ENCODE measurements at regions not wholly inside any gene's neighbourhood (a gene's known extent, or its start where the extent isn't known, plus 50 kb on each side); places are given as distances from the start of the nearest gene placed in this dataset.

- no peak overlapping the region for H3K4me3 ChIP-seq (ENCODE audit: low read length)
- H3K27me3 ChIP-seq (ENCODE audit: low read depth, low read length), result no peaks in the 10 kb centered on the region
- no peaks in the 10 kb centered on the region for H3K4me1 ChIP-seq (ENCODE audit: low read length)
- no peak overlapping the region for H2AFZ ChIP-seq (ENCODE audit: low read depth, low read length)
- H3K36me3 ChIP-seq (replicated peaks; ENCODE audit: low read depth, low read length), result no peaks in the 10 kb centered on the region
- H3K27ac ChIP-seq (ENCODE audit: low read length), result no peak overlapping the region
- no peak overlapping the region for H3K4me2 ChIP-seq (ENCODE audit: low read length)
- no peaks in the 10 kb centered on the region for H3K9me3 ChIP-seq (ENCODE audit: insufficient read depth, low read length)
- H4K20me1 ChIP-seq (ENCODE audit: insufficient read depth, low read length), result no peaks in the 10 kb centered on the region
- H3K79me2 ChIP-seq (ENCODE audit: low read length), result no peaks in the 10 kb centered on the region
- H3K9ac ChIP-seq (ENCODE audit: low read length), result no peak overlapping the region
- TF ChIP-seq CTCF (IDR thresholded peaks at IDR 0.05; ENCODE audit: low read depth, low read length) (no peak), EZH2phosphoT487 (IDR thresholded peaks at IDR 0.05; ENCODE audit: low read depth) (no peak)
Observed at GRCh38 chr11:97862021-97862420, 1158.7 kb upstream of the CNTN5 start.

GRCh38 chr11:97865424-97866012, 1155.2 kb upstream of the CNTN5 start:
- Histone ChIP-seq H3K27me3 (ENCODE audit: low read depth, low read length) (no peaks in the 10 kb centered on the region), H3K4me3 (ENCODE audit: low read length) (no peak overlapping the region), H3K27ac (ENCODE audit: low read length) (no peak overlapping the region), H3K4me1 (ENCODE audit: low read length) (no peaks in the 10 kb centered on the region), H3K36me3 (replicated peaks; ENCODE audit: low read depth, low read length) (no peaks in the 10 kb centered on the region), H3K9ac (ENCODE audit: low read length) (no peak overlapping the region), H3K4me2 (ENCODE audit: low read length) (no peak overlapping the region), H4K20me1 (ENCODE audit: insufficient read depth, low read length) (no peaks in the 10 kb centered on the region), H3K9me3 (ENCODE audit: insufficient read depth, low read length) (no peaks in the 10 kb centered on the region), H3K79me2 (ENCODE audit: low read length) (no peaks in the 10 kb centered on the region), H2AFZ (ENCODE audit: low read depth, low read length) (no peak overlapping the region)
- TF ChIP-seq CTCF (IDR thresholded peaks at IDR 0.05; ENCODE audit: low read depth, low read length) (no peak), EZH2phosphoT487 (IDR thresholded peaks at IDR 0.05; ENCODE audit: low read depth) (no peak)

GRCh38 chr11:97871816-97872215, 1148.9 kb upstream of the CNTN5 start:
- no peak for TF ChIP-seq EZH2phosphoT487 (IDR thresholded peaks at IDR 0.05; ENCODE audit: low read depth)
- no peak for TF ChIP-seq CTCF (IDR thresholded peaks at IDR 0.05; ENCODE audit: low read depth, low read length)
- H3K36me3 ChIP-seq (replicated peaks; ENCODE audit: low read depth, low read length), result no peaks in the 10 kb centered on the region
- H3K9ac ChIP-seq (ENCODE audit: low read length), result no peak overlapping the region
- no peaks in the 10 kb centered on the region for H3K79me2 ChIP-seq (ENCODE audit: low read length)
- no peaks in the 10 kb centered on the region for H3K27me3 ChIP-seq (ENCODE audit: low read depth, low read length)
- no peaks in the 10 kb centered on the region for H4K20me1 ChIP-seq (ENCODE audit: insufficient read depth, low read length)
- no peak overlapping the region for H3K4me3 ChIP-seq (ENCODE audit: low read length)
- H3K4me2 ChIP-seq (ENCODE audit: low read length), result no peak overlapping the region
- H2AFZ ChIP-seq (ENCODE audit: low read depth, low read length), result no peak overlapping the region
- H3K4me1 ChIP-seq (ENCODE audit: low read length), result no peaks in the 10 kb centered on the region
- no peaks in the 10 kb centered on the region for H3K9me3 ChIP-seq (ENCODE audit: insufficient read depth, low read length)
- no peak overlapping the region for H3K27ac ChIP-seq (ENCODE audit: low read length)

- H4K20me1 ChIP-seq (ENCODE audit: insufficient read depth, low read length), result no peaks in the 10 kb centered on the region
- H3K27ac ChIP-seq (ENCODE audit: low read length), result no peak overlapping the region
- no peak overlapping the region for H3K4me2 ChIP-seq (ENCODE audit: low read length)
- no peak overlapping the region for H2AFZ ChIP-seq (ENCODE audit: low read depth, low read length)
- no peak overlapping the region for H3K4me3 ChIP-seq (ENCODE audit: low read length)
- no peaks in the 10 kb centered on the region for H3K36me3 ChIP-seq (replicated peaks; ENCODE audit: low read depth, low read length)
- TF ChIP-seq EZH2phosphoT487 (IDR thresholded peaks at IDR 0.05; ENCODE audit: low read depth) (no peak), CTCF (IDR thresholded peaks at IDR 0.05; ENCODE audit: low read depth, low read length) (no peak)
- H3K79me2 ChIP-seq (ENCODE audit: low read length), result no peaks in the 10 kb centered on the region
- H3K27me3 ChIP-seq (ENCODE audit: low read depth, low read length), result no peaks in the 10 kb centered on the region
- no peak overlapping the region for H3K9ac ChIP-seq (ENCODE audit: low read length)
- H3K4me1 ChIP-seq (ENCODE audit: low read length), result no peaks in the 10 kb centered on the region
- H3K9me3 ChIP-seq (ENCODE audit: insufficient read depth, low read length), result no peaks in the 10 kb centered on the region
Observed at GRCh38 chr11:97880209-97880608, 1140.5 kb upstream of the CNTN5 start.

All from OCI-LY3 (cell line).